NCI-H146 treated with DMSO at 0.1 percent for 48 hours (cell line): ENCODE measurements at regions not wholly inside any gene's neighbourhood (a gene's known extent, or its start where the extent isn't known, plus 50 kb on each side); places are given as distances from the start of the nearest gene placed in this dataset.

Experiments
- DNase-seq: peaks from one replicate; lab custom pipeline; 2025; ENCODE audit not compliant: unreplicated experiment; lab: John Stamatoyannopoulos, UW

DNA sequence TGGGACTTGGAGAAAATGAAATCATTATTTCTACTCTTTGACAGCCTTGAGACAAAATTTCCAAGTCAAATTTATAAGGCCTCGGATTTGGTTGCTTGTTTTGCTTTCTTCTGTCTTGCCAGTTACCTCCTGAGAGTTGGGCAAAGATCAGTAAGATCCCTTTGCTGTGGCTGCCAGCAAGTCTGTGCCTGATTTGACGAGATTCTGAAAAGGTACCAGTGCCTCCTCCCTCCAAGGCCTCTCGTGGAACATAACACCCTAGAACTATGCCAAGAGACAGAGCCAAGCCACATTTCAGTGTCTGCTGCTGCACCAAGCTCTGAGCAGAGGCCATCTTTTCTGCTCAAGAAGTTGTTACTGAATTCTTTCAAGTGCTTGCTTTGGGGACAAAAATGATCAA, 61.0 kb downstream of the GTPBP8 start:
- DNase-seq: no peak

DNA sequence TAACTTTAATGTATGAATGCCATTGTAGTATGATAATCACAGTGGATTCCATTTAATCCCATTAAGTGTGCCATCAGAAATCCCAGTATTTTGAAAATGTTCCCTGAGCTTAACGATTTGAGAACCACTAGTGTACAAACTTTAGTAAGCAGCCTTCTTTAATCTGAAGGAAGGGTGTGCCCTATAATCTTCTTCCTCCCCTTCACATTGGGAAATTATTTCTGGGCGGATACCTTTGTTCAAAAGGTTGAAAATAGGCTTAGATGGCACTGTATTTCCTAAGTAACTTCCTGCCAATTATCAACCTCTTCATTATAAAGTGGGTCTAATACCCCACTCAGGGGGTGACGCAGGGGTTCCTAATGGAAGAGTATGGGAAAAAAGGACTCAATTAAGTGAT, 62.4 kb downstream of the GTPBP8 start:
- DNase-seq: no peak

DNA sequence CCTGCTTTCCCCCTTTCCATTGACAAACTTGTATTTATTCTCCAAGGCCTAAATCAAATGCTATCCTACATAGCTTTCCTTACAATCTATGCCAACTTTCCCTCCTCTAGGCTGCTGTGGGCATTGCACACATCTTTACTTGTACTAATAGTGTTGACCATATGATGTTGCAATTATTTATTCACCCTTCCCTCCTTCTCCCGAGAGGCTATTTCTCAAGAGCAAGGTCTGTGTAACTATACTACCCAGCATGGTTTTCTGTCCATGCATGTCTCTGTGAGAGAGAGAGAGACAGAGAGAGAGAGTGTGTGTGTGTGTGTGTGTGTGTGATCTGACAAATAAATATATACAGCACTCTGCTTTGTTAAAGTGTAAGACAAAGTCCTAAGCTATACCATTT, 63.8 kb downstream of the GTPBP8 start:
- no peak for DNase-seq

DNA sequence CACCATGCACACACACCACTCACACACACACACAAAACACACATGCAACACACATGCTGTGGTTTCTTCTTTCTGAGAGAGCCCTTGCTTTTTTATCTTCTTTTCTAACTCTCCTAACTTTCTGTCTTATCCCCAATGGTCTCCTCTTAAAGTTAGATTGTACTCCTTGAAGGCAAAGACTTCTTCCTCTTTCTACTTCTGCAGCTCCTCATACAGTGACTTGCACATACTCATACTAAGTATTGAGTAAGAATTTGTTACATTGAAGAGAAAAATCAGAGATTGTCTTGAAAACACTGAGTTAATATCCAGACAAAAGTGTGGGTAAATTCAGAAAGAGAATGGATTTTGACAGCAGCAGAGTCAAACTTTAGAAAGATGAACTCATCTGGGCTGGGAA, 64.4 kb downstream of the GTPBP8 start:
- no peak for DNase-seq

DNA sequence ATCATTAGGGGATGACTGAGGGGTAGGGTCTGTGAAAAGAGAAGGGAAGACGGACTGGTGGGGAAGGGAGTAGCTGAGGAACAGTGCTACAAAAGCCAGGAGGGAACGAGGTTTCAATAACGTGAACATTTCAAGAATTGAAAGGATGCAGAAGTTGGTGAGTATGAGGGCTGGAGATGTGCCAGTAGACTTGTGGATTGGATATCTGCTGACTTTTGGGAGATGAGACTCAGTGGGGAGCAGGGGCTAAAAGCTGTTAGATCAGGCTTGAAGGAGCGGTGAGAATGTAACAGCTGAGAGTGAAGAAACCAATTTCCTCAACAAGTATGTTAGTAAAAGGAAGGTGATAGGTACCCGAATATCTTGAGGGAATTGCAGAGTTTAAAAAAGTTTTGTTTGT, 65.2 kb downstream of the GTPBP8 start:
- no peak for DNase-seq

DNA sequence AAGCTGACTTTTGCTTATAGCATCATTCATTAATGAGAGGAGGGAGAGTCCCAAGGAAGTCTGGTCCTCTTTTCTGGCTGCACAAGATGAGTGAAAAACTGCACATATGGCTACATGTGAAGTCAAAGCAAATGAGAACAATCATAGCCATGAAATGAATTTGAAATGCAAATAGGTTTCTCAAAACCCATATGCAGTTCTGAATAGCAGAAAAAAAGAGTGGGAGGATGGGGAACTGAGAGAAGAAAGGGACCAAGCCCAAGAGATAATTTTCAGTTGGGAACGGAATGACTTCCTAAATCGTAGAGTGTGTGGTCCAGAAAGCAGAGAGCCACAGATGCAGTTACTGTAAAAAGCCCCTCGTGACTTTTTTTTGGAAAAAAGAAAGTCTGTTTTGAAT, 66.3 kb downstream of the GTPBP8 start:
- no peak for DNase-seq

DNA sequence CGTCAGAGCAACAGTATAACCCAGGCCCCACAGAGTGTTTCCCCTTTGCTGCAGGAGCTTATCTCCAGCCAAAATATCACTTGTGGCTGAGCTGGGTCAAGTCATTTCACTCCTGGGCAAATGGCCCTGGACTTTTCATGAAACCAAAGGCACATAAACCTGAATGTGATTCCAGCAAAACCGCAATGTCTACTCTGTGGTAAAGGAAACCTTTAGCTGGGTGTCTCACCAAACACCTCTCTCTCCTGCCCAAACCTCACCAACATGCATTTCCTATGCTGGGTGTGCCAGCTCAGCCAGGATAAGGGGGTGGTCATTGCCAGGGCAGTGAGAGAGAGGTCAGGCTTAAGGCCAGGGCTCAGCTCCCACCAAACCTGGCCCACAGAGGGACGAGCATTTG, 67.4 kb downstream of the GTPBP8 start:
- DNase-seq: no peak

DNA sequence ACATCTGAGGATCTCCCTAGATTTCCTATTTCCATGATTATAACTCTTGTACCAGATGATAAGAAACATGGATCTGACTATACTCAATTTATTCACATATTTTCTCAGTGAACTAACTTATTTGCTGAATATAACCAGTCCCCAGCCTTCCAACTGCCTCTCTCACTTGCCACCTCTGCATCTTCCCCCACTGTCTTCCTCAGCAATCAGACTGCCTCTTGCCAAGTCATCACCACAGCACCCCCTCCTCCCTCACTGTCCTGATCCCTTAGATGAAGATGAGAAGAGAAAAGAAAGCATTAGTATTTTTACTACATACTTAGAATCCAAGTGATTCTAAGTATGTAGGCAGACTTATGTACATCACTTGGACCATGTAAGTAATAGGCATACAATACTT, 71.9 kb downstream of the GTPBP8 start:
- DNase-seq: no peak

DNA sequence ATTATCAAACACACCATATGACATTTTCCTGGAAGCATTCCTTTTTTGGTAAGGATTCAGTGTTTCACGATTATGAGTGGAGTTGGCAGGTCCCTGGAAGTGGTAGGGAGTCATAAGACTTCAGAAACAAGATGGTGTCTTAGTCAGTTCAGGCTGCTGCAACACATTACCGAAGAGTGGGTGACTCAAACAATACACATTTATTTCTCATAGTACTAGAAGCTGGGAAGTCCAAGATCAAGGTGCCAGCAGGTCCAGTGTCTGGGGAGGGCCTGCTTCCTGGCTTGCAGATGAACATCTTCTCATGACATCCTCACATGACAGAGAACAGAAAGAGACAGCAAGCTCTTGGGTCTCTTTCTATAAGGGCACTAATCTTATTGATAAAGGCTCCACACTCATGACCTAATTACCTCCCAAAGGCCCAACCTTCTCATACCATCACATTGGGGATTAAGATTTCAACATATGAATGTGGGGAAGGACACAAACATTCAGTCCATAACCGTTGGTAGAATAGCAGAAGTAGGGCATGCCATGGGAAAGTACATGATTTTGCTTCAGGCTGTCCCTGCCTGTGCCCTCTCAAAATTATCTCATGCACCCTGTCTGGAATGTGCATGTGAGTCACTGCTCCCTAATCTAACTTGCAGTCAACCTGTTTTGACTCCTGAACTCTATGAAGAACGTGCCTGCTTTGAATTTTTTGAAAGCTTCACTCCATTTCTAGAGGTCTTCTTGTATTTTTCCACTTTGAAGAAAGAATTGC, 72.5 kb downstream of the GTPBP8 start:
- no peak for DNase-seq

DNA sequence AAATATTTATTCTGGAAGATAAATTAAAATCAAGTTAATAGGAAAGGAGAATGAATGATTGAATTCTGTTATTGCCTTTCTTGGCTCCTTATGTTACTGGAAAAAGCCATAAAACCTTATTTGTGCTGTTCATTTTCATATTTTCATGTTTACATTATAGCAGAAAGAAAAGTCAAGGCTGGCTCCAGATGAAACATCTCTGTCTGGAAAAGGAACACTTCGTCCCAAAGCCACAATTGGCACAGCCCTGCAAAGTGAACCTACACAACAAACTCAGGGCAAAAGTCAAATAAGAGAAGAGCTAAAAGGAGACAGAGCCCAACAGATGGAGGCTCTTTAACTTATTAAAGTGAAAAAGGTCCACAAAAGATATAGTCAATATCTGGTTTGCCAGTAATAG, 73.4 kb downstream of the GTPBP8 start:
- DNase-seq: no peak

DNA sequence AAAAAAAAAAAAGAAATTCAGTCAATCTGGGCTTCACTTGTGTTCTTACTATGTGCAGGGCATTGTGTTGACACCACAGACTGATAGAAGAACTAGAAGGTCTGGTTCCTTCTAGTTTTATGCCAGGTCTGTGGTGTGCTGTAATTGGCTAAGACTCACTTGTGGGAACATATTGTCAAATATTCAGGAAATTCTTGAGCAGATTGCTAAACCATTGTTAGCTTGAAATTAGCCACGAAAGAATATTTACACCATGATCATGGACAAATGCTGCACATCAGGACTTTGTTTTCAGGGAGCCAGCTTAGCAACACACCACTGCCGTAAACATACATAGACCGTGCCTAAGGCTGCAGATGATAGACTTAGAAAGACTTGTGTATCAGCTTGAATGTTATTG, 74.6 kb downstream of the GTPBP8 start:
- DNase-seq: no peak

DNA sequence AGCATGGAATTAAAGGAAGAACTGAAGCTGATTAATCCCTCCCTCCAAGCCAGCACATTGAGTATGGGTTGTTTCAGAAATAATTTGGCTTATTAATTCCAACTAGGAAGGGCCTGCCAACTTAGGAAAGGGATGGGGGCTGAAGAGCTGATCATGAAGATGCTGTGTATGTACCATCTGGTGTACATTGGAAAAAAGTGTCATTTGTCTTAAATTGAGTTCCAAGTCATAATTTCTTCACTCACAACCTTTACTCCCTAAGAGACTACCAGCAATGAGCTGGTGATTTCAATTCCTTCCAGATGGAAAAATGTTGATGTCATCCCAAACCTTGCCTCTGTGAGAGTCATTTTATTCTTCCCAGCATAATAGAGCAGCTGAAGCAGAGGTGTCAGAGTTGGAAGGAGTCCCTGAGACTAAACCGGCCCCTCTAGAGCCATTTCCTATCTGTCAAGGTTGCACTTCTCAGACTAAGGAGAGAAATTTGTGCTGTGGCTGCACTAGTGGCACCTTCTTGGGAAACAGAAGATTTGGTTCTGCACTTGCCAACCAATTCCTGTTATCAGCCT, 79.4 kb downstream of the GTPBP8 start:
- no peak for DNase-seq

DNA sequence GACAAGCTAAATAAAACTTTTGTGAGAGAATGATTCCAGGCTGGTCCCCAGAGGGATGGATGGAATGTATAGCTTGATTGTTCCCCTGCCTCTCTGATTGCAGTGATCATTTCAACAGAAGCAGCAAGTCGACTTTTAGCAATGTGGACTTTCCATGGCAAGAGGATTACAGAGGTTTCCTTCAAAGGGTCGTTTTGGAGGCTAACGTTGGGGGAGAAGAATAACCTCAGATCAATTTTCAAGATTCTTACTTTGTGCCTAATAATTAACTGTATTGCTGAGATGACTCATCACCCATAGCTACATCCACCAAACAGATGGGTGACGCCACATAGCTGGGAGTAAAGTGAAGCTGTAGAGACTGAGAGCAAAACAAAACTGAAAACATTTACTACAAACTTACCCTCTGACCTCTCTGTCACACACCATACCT, 79.9 kb downstream of the GTPBP8 start:
- DNase-seq: no peak

DNA sequence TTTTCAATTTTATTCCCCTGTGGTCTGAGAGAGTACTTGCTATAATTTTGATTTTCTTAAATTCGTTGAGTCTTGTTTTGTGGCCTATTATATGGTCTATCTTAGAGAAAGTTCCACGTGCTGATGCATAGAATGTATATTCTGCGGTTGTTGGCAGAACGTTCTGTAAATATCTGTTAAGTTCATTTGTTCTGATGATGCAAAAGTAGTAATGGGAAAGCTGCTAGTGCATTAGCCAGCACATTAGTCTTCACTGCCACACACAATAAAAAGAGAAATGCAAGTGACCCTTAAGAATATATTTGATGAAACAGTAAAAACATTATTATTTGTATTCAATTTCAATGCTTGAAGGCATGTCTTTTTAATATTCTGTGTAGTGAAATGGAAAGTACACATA, 84.8 kb downstream of the GTPBP8 start:
- DNase-seq: no peak

DNA sequence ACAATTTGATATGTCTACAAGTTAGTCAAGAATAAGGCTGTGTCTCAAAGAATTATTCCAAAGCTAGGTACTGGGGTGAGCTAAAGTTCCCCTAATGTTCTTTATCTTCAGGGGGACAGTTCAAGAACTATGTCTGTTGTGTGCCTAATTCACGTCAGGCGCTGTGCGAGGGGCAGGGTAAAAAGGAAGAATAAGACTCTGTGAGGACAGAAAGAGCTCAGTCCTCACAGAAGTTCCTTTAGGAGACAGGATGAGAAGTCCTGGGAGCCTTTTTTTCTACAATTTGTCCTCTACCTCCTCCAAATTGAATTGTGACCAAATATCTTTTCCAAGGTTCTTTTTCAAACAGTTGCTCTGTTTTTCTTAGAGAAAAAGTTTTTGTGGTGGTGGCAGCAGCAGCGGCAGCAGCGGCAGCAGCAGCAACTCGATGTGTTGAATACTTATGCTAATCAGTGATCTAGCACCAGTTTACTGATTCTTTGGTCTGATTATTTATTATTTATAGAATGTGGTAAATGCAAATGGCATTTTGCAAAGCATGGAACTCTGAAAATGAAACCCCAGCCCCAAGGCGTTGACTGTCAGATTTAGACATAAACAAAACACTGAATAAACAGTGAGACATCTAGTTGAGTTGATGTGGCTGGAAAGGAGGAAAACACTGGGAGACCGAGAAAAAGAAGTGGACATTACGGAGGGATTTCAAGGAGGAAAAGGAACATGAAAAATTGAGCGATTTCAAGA, 88.6 kb downstream of the GTPBP8 start:
- no peak for DNase-seq

DNA sequence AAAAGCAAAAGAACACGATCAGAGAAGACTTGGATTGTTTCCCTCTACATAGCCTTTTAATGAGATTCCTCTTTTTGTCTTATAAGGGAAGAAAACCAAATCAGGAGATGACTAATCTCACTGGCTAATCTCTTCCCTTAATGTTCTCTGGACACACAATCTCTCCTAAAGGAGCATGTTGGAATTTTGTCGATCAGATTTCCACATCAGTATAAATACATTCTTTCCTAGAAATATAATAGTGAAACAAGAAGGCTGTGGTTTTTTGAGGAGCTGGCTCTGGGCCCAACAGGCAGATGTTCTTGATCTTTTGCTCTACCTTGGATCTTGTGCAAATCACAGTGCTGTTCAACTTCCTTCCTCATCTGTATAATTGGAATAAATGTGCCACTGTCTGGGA, 94.0 kb downstream of the GTPBP8 start:
- DNase-seq: no peak

DNA sequence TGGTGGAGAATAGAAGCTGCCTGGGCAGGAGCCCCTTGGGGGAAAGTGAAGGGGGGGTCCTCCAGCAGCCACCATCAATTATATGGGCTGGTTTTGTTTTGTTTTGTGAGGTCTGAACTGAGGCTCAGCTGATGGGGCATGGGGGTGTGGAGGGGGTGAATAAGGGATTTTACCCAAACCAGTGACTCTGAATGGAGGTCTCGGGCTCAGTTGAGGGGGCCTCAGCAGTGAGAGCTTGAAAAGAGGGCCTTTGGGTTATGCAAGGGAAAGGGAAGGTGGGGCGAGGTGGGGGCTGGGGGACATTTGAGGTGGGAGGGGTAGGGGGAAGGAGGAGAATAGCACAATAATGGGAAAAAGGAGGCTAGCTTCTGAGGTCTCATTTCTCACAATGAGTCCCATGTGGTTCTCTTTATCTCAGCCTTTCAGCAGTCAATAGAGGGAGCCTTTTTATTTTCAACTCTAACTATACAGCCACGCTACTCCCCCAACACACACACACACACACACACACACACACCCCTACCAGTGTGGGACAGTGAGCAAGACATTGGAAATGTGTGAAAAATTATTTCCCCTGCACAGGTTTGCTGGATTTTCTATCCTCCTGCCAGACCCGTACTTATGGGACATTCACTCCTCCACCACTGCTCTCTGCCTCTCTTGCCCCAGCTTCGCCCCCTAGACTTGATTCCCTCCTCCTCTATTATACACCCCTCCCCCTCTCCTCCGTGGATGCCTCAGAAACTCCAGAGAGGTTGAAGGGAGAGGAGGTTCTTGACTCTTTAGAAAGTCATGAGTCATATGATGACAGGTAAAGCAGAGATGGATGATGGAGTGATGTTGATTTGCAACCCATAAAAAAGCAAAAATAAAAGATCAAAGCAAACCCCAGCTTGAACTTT, 96.0 kb downstream of the GTPBP8 start:
- DNase-seq: no peak

DNA sequence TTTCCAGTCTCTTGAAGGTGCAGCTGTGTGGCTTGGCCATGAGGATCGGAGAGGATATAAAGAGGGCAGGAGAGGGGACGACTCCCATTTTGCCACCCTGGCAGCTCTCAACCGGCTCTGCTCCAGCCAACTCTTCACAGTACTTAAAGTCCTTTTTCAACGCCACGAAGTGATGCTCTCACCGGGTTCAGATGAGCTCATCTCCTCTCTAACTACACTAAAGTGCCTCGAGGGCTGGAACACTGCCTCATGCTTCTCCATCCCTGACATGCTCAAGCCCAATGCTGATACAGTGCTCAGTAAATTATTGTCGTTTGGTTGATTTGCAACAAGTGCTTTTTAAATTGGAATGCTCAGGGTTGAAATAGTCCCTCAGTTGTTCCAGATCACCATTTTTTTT, 97.8 kb downstream of the GTPBP8 start:
- DNase-seq: no peak

DNA sequence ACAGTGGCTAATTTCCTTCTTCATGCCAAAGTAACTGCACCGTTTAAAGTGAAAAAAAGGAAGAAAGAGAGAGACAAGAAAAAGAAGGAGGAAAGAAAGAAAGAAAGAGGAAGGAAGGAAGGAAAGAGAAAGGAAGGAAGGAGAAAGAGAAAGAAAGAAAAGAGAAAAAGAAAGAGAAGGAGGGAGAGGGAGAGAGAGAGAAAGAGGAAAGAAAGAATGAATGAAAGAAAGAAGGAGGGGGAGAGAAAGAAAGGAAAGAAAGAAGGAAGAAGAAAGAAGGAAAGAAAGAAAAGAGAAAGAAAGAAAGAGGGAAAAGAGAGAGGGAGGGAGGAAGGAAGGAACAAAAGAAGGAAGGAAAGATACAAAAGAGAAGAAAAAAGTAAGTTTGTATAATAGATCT, 100.6 kb downstream of the GTPBP8 start:
- no peak for DNase-seq

DNA sequence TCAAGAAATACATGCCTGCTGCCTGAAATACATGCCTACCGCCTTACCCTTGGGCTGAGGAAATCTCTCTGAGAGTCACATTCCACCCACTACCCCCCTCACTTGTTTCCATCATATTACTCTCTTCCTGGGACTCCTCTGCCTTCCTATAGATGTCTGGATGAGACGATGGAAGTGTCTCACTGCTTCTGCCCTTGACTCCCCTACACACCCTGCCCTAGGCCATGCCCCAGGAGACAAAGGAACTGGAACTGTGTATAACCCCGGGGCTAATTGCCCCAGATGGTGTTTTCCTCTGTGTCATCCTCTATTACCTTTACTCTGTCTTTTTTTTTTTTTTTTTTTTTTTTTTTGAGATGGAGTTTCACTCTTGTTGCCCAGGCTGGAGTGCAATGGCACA, 102.0 kb downstream of the GTPBP8 start:
- no peak for DNase-seq
